BLaER1 (cell line): ENCODE measurements at regions not wholly inside any gene's neighbourhood (a gene's known extent, or its start where the extent isn't known, plus 50 kb on each side); places are given as distances from the start of the nearest gene placed in this dataset.

Source experiments
- H3K27ac ChIP-seq: shearing (Covaris generic); formaldehyde crosslinking; 2 replicates; pipeline ENCODE4 v1.8.1; 2022
- H3K27me3 ChIP-seq: shearing (Covaris generic); formaldehyde crosslinking; 2 replicates; pipeline ENCODE4 v1.8.1; 2022
- H3K36me3 ChIP-seq: shearing (Covaris generic); formaldehyde crosslinking; 2 replicates; pipeline ENCODE4 v1.8.1; 2022
- H3K4me1 ChIP-seq: shearing (Covaris generic); formaldehyde crosslinking; 2 replicates; pipeline ENCODE4 v1.8.1; 2022
- H3K4me2 ChIP-seq: shearing (Covaris generic); formaldehyde crosslinking; 2 replicates; pipeline ENCODE4 v1.8.1; 2022
- H3K4me3 ChIP-seq: shearing (Covaris generic); formaldehyde crosslinking; 2 replicates; pipeline ENCODE4 v1.8.1; 2022
- H3K9ac ChIP-seq: shearing (Covaris generic); formaldehyde crosslinking; 2 replicates; pipeline ENCODE4 v1.8.1; 2022
- H3K9me3 ChIP-seq: shearing (Covaris generic); formaldehyde crosslinking; 2 replicates; pipeline ENCODE4 v1.8.1; 2022
- H4K20me1 ChIP-seq: shearing (Covaris generic); formaldehyde crosslinking; 2 replicates; pipeline ENCODE4 v1.8.1; 2022
- Cebpa-rat ChIP-seq: shearing (Covaris generic); IDR thresholded peaks from 2 replicates; pipeline ENCODE4 v1.8.1; 2022

- H3K27me3 ChIP-seq, result no peaks in the 10 kb centered on the region
- no peak overlapping the region for H3K9ac ChIP-seq
- no peaks in the 10 kb centered on the region for H4K20me1 ChIP-seq
- H3K4me3 ChIP-seq, result no peak overlapping the region
- no peak for TF ChIP-seq Cebpa-rat
- H3K36me3 ChIP-seq, result no peaks in the 10 kb centered on the region
- H3K4me2 ChIP-seq, result peak overlapping the region; percentile 6; the same call in 1 of the 2 replicates
- H3K27ac ChIP-seq, result no peak overlapping the region
- no peaks in the 10 kb centered on the region for H3K9me3 ChIP-seq
- H3K4me1 ChIP-seq, result peaks cover 10% of the 10 kb centered on the region
Measured at GRCh38 chr7:155884225-155885166, 72.2 kb upstream of the SHH start.

DNA sequence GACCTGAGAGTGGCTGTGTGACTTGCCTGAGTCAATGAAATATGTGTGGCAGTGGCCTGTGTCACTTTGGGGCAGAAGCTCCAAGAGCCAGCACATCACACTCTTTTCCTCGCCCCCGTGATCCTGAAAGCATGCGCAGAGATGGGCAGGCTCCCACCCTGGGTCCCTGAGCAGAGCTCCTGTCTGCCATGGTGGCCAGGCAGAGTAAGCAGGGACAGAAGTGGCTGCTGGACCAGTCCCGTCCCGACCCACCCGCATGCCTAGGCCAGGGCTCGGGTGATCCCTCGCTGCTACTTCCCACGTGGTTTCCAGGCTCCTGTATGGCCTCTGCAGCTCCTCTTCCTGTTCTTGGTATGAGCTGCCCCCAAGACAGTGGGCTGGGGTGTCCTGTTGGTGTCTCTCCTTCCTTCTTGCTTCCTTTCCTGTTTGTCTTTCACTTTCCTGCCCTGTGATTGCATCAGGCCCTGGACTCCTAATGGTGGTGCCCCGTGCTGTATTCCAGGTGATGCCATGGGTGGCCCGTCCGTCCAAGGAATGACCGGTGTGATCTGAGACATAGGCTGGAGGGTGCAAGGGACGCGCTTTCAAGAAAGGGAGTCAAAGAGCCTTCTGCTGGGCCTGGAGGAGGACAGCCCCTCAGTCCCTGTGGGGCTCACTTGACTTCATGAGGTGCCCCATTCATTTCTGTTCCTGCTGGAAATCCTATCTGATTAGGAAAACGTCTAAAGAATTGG is 71.4 kb upstream of the SHH start:
- Histone ChIP-seq H3K9me3 (no peaks in the 10 kb centered on the region), H3K4me2 (no peak overlapping the region)

DNA sequence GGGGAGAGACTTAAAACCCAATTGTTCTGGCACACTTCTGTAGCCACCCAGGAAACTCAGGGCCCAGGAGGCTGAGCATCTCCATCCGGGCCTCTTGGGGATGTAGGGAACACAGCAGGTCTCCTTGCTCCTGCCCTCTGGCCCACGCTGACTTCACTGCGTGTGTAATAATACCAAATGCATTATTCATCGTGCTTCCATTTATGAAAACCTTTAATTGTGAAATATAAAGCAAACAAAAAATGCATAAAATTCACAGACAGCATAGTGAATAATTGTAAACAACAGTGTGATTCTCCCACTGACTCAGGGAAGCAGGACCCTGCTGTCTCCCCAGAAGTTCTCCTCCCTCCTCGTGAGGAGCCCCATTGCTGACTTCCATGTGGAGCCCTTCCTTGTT is 70.3 kb upstream of the SHH start:
- no peaks in the 10 kb centered on the region for H4K20me1 ChIP-seq
- no peak overlapping the region for H3K4me3 ChIP-seq
- H3K27ac ChIP-seq, result no peak overlapping the region
- H3K4me2 ChIP-seq, result no peak overlapping the region
- no peak for TF ChIP-seq Cebpa-rat
- H3K9ac ChIP-seq, result no peak overlapping the region
- peaks cover 10% of the 10 kb centered on the region for H3K4me1 ChIP-seq
- H3K9me3 ChIP-seq, result no peaks in the 10 kb centered on the region
- no peaks in the 10 kb centered on the region for H3K36me3 ChIP-seq
- H3K27me3 ChIP-seq, result no peaks in the 10 kb centered on the region

More for the DNA sequence above, 71.4 kb upstream of the SHH start:
- no peaks in the 10 kb centered on the region for H3K27me3 ChIP-seq
- H3K36me3 ChIP-seq, result no peaks in the 10 kb centered on the region
- no peak for TF ChIP-seq Cebpa-rat
- no peak overlapping the region for H3K9ac ChIP-seq
- no peaks in the 10 kb centered on the region for H4K20me1 ChIP-seq
- H3K4me3 ChIP-seq, result no peak overlapping the region
- no peak overlapping the region for H3K27ac ChIP-seq
- H3K4me1 ChIP-seq, result peaks cover 10% of the 10 kb centered on the region

GRCh38 chr7:155881471-155882350 is 69.4 kb upstream of the SHH start:
- Histone ChIP-seq H3K9ac (no peak overlapping the region), H3K27me3 (no peaks in the 10 kb centered on the region), H3K27ac (no peak overlapping the region), H3K36me3 (no peaks in the 10 kb centered on the region), H3K4me1 (peaks cover 5% of the 10 kb centered on the region), H3K4me3 (no peak overlapping the region), H4K20me1 (no peaks in the 10 kb centered on the region), H3K9me3 (no peaks in the 10 kb centered on the region), H3K4me2 (no peak overlapping the region)
- TF ChIP-seq Cebpa-rat, result no peak

DNA sequence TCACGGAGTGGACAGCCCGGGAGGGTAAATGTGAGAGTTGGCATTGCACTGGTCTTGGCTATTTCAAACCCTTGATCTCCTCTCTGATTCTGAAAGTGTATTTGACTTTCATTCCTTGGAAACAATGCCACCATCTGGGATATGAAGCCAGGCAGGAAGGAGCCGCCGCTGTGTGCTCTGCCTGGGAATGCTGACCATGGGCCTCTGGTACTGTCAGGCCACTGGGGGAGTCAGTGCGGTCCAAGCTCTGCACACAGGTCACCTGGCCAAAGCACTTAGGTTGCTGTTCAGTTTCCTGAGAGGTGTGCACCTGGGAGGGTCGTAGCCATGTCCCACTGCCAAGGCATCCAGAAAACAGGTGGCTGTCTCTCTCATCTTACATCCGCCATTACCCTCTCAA is 68.5 kb upstream of the SHH start:
- Histone ChIP-seq H3K9me3 (no peaks in the 10 kb centered on the region), H3K27me3 (no peaks in the 10 kb centered on the region), H3K27ac (no peak overlapping the region), H3K4me1 (no peaks in the 10 kb centered on the region), H3K36me3 (no peaks in the 10 kb centered on the region), H3K9ac (no peak overlapping the region), H3K4me3 (no peak overlapping the region), H3K4me2 (no peak overlapping the region), H4K20me1 (no peaks in the 10 kb centered on the region)
- TF ChIP-seq Cebpa-rat, result no peak

DNA sequence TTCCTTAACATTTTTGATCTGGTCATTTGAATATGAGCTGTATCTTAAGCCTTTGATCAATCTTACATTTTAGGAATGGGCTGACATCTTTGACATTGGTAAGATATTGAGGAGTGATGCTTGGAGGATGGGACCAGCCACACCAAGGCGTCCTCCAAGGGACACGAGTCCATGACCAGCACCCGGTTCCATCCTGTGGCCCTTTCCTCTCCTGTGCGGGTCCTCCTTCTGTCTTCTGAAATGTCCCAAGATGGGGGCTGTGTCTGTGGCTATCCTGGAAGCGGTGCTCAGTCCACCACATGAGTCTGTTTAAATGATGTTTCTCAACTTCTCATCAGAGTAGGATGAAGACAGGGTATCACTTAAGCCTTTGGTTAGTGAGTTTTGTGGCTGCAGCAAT is 67.3 kb upstream of the SHH start:
- Histone ChIP-seq H3K9me3 (no peaks in the 10 kb centered on the region), H3K4me1 (no peaks in the 10 kb centered on the region), H4K20me1 (no peaks in the 10 kb centered on the region), H3K4me2 (no peak overlapping the region), H3K9ac (no peak overlapping the region), H3K36me3 (no peaks in the 10 kb centered on the region), H3K4me3 (no peak overlapping the region), H3K27me3 (no peaks in the 10 kb centered on the region), H3K27ac (no peak overlapping the region)
- TF ChIP-seq Cebpa-rat, result no peak

DNA sequence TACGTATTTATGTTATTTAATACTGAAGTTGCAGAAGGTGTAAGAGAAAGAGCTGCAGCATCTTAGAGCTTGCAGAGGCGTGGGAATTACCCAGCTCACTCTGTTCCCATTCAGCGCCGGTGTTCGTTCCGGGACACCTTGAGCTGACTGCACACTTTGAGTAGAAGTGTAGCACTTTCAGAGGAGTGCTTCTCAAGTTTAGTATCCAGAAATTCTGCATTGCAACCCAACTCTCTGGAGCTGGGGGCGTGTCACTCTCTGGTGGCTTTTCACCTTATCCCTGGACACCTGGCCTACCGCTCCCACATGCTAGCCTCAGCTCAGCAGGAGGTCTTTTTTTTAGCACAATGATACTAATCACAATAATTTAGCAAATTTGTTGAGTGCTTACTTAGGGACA is 66.4 kb upstream of the SHH start:
- H3K27me3 ChIP-seq, result no peaks in the 10 kb centered on the region
- H3K36me3 ChIP-seq, result no peaks in the 10 kb centered on the region
- no peak overlapping the region for H3K4me2 ChIP-seq
- H3K4me1 ChIP-seq, result no peaks in the 10 kb centered on the region
- no peak overlapping the region for H3K9ac ChIP-seq
- TF ChIP-seq Cebpa-rat, result no peak
- no peaks in the 10 kb centered on the region for H3K9me3 ChIP-seq
- H4K20me1 ChIP-seq, result no peaks in the 10 kb centered on the region
- no peak overlapping the region for H3K4me3 ChIP-seq
- H3K27ac ChIP-seq, result no peak overlapping the region

DNA sequence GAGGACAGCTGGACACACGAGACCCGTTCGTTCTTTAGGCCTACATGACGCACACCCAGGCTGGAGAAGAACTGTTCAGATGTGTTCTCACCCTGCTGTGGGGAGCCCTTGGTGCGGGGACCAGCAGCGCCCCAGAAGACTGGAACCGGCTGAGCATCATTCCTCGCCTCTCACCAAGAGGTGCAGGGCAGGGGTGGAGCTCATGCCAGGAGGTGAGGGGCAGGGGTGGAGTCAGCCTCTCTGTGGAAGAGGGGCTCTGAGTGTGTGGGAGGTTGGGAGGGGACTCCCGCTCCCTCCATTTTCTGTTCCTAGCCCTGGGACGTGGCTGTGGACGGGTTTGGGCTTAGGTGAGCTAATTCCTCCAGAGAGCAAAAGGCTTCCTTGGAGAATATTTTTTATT is 66.0 kb upstream of the SHH start:
- no peaks in the 10 kb centered on the region for H3K9me3 ChIP-seq
- no peak overlapping the region for H3K27ac ChIP-seq
- no peaks in the 10 kb centered on the region for H4K20me1 ChIP-seq
- no peaks in the 10 kb centered on the region for H3K4me1 ChIP-seq
- no peak overlapping the region for H3K9ac ChIP-seq
- H3K27me3 ChIP-seq, result no peaks in the 10 kb centered on the region
- H3K36me3 ChIP-seq, result no peaks in the 10 kb centered on the region
- no peak for TF ChIP-seq Cebpa-rat
- H3K4me3 ChIP-seq, result no peak overlapping the region
- no peak overlapping the region for H3K4me2 ChIP-seq

DNA sequence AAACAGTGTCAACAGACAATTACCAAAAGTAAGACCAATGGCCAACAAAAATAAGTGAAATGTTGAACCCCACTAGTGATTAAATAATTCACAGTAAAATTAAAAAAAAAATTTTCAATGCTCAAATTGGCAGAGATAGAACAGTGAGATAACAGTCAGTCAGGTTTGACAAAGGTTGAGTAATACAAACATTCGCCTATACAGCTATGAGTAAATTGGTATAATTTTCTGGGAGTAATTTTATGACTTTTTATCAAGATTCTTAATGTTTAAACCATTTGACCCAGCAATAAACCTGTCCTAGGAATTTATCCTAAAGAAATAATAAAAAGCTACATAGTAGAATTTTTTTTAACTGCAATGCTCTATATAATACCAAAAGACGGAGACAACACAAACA is 64.9 kb upstream of the SHH start:
- no peaks in the 10 kb centered on the region for H3K27me3 ChIP-seq
- H3K4me2 ChIP-seq, result no peak overlapping the region
- H3K4me1 ChIP-seq, result no peaks in the 10 kb centered on the region
- H3K36me3 ChIP-seq, result no peaks in the 10 kb centered on the region
- H4K20me1 ChIP-seq, result no peaks in the 10 kb centered on the region
- no peaks in the 10 kb centered on the region for H3K9me3 ChIP-seq
- H3K9ac ChIP-seq, result no peak overlapping the region
- H3K27ac ChIP-seq, result no peak overlapping the region
- no peak overlapping the region for H3K4me3 ChIP-seq
- TF ChIP-seq Cebpa-rat, result no peak
